Right lobe of liver (tissue), 6 donors: ENCODE measurements at regions not wholly inside any gene's neighbourhood (a gene's known extent, or its start where the extent isn't known, plus 50 kb on each side); places are given as distances from the start of the nearest gene placed in this dataset.

Experiments
- ATAC-seq, 4 donors: fragments of 200-7000 bp; cut with Tn5 transposase; one replicate each; pipeline ENCODE4 v1.9.1; 2020; ENCODE audit warnings: mild to moderate bottlenecking in 4 of 4, moderate library complexity in 4 of 4
- DNase-seq, 3 donors: peaks; one replicate each; pipeline ENCODE4 v3.0.0-alpha.2; 2020
- H3K27ac ChIP-seq, 3 donors: fragments of 200-600 bp; one replicate each; pipeline ENCODE4 v1.8.0; 2022
- H3K27me3 ChIP-seq, 2 donors: fragments of 200-600 bp; one replicate each; pipeline ENCODE4 v1.8.0; 2022
- H3K36me3 ChIP-seq, 4 donors: fragments of 200-600 bp; sonication (generic) in 1 of 4; one replicate each; pipeline versions ENCODE4 v1.5.1 to v1.8.0; 2017 to 2022; ENCODE audit warnings: control low read depth in 1 of 4
- H3K4me1 ChIP-seq, 4 donors: fragments of 200-600 bp; sonication (generic) in 1 of 4; one replicate each; pipeline versions ENCODE4 v1.5.1 to v1.8.0; 2017 to 2022; ENCODE audit warnings: control low read depth in 1 of 4
- H3K4me3 ChIP-seq, 3 donors: fragments of 200-600 bp; one replicate each; pipeline ENCODE4 v1.8.0; 2022
- H3K9me3 ChIP-seq, 4 donors: fragments of 200-600 bp; sonication (generic) in 1 of 4; one replicate each; pipeline versions ENCODE4 v1.5.1 to v1.8.0; 2017 to 2022; ENCODE audit warnings: control low read depth in 1 of 4
- CTCF ChIP-seq, 4 donors: fragments of 200-600 bp in 3 of 4; fragments of 450-650 bp in 1 of 4; IDR thresholded peaks; one replicate each; pipeline versions ENCODE4 v1.5.1 to v1.8.0; 2016 to 2022; ENCODE audit warnings: antibody characterized with exemption in 4 of 4, mild to moderate bottlenecking in 2 of 4
- POLR2A ChIP-seq: fragments of 450-650 bp; IDR thresholded peaks from one replicate; pipeline ENCODE4 v1.6.1; 2017; ENCODE audit warnings: antibody characterized with exemption, mild to moderate bottlenecking
- WGBS: methylation state at CpG from one replicate; pipeline ENCODE4 v1.1.6; 2018; ENCODE audit warnings: low coverage, low lambda C conversion rate; ENCODE audit not compliant: insufficient coverage; ENCODE audit errors: missing lambda C conversion rate; 5-methylcytosine and 5-hydroxymethylcytosine counted together
- intact Hi-C, 2 donors: fragments of 100-400 bp; cut with DNase I; formaldehyde crosslinking; loops; one replicate each; pipeline versions ENCODE4 v1.11.2 to v1.14.1; 2022
- donor health status: DM: no; HTN: yes; CAD: no.
- donor health status: DM: no; HTN: no; CAD: no.
- donor health status: DM: no; HTN: no; CAD: no.
- donor health status: DM: no; HTN: yes; CAD: no.
- donor health status: DM: no; HTN: yes; CAD: no.

DNA sequence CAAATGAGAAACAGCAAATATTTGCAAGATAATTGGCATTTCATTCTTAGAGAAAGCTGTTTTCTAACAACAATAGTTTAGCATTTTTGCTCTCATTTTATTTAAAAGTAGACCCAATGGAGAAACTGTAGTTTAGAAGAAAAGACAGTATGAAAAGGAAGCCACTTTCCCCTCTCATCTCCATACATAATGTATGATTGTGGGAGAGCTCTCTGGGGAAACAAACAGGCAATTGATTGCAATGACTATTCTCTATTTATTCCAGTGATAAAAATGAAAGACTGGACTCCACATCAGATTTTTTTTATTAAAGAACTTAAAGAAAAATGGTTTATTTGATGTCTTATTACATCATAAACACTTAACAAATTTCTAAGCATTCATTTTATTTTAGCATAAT is 116.8 kb upstream of the SASH1 start:
- H3K4me1 ChIP-seq: no peaks in the 10 kb centered on the region
- intact Hi-C loops: no loop called here
- no peak overlapping the region for H3K4me3 ChIP-seq
- no peaks in the 10 kb centered on the region for H3K36me3 ChIP-seq
- DNase-seq (no peak), ATAC-seq (no peak)
- H3K27me3 ChIP-seq: no peaks in the 10 kb centered on the region
- H3K27ac ChIP-seq: no peak overlapping the region
- TF ChIP-seq CTCF (IDR thresholded peaks at IDR 0.05) (no peak), POLR2A (no peak)
- no peaks in the 10 kb centered on the region for H3K9me3 ChIP-seq

- ATAC-seq (no peak), DNase-seq (no peak)
- H3K4me1 ChIP-seq: no peaks in the 10 kb centered on the region
- no peaks in the 10 kb centered on the region for H3K9me3 ChIP-seq
- H3K27ac ChIP-seq: no peak overlapping the region
- TF ChIP-seq CTCF (IDR thresholded peaks at IDR 0.05) (no peak), POLR2A (no peak)
- H3K27me3 ChIP-seq: no peaks in the 10 kb centered on the region
- no peak overlapping the region for H3K4me3 ChIP-seq
- H3K36me3 ChIP-seq: no peaks in the 10 kb centered on the region
- intact Hi-C loops: no loop called here
- WGBS: 87% methylated on average over 6 of the region's 6 CpGs
Measured at GRCh38 chr6:148226284-148226683, 116.4 kb upstream of the SASH1 start.

GRCh38 chr6:148231572-148231971 is 111.1 kb upstream of the SASH1 start:
- Histone ChIP-seq H3K9me3 (no peaks in the 10 kb centered on the region), H3K4me3 (no peak overlapping the region), H3K27me3 (no peaks in the 10 kb centered on the region), H3K27ac (no peak overlapping the region), H3K36me3 (no peaks in the 10 kb centered on the region), H3K4me1 (no peaks in the 10 kb centered on the region)
- intact Hi-C loops: no loop called here
- WGBS: 52% methylated on average over 4 of the region's 4 CpGs
- TF ChIP-seq CTCF (IDR thresholded peaks at IDR 0.05) (no peak), POLR2A (no peak)
- ATAC-seq: no peak
- DNase-seq: no peak

DNA sequence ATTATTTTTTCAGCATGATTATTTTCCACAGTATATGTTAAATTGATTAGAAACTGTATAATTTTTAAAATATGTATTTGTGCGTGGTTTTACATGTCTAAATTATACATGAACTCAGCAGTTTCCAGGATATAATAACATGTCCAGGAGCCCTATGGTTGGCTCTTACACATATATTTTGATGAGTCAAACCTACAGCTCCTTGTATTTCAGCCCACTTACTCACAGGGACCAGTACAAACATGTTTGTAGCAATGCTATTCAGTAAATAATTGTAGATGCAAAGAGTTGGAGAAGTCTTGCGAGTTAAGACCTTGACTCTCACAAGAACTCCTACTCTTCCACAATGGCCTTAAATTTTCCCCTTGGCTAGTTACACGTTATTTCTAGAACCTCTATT is 107.2 kb upstream of the SASH1 start:
- no peaks in the 10 kb centered on the region for H3K27me3 ChIP-seq
- no peak overlapping the region for H3K4me3 ChIP-seq
- intact Hi-C loops: no loop called here
- H3K27ac ChIP-seq: no peak overlapping the region
- ATAC-seq (no peak), DNase-seq (no peak)
- TF ChIP-seq CTCF (IDR thresholded peaks at IDR 0.05) (no peak), POLR2A (no peak)
- no peaks in the 10 kb centered on the region for H3K4me1 ChIP-seq
- H3K36me3 ChIP-seq: no peaks in the 10 kb centered on the region
- H3K9me3 ChIP-seq: no peaks in the 10 kb centered on the region
- WGBS: 72% methylated on average over 3 of the region's 3 CpGs

GRCh38 chr6:148238713-148239112 is 103.9 kb upstream of the SASH1 start:
- intact Hi-C loops: no loop called here
- 73% methylated on average over 7 of the region's 7 CpGs for WGBS
- no peaks in the 10 kb centered on the region for H3K27me3 ChIP-seq
- no peaks in the 10 kb centered on the region for H3K4me1 ChIP-seq
- no peaks in the 10 kb centered on the region for H3K36me3 ChIP-seq
- H3K4me3 ChIP-seq: no peak overlapping the region
- H3K27ac ChIP-seq: no peak overlapping the region
- H3K9me3 ChIP-seq: no peaks in the 10 kb centered on the region
- ATAC-seq (no peak), DNase-seq (no peak)
- TF ChIP-seq POLR2A: no peak
- no peak for TF ChIP-seq CTCF (IDR thresholded peaks at IDR 0.05)
